MM.1S (cell line): ENCODE measurements at regions not wholly inside any gene's neighbourhood (a gene's known extent, or its start where the extent isn't known, plus 50 kb on each side); places are given as distances from the start of the nearest gene placed in this dataset.

Source experiments
- DNase-seq: peaks from one replicate; pipeline ENCODE4 v3.0.0-alpha.2; 2015
- H2AFZ ChIP-seq: fragments of 300-600 bp; sonication (generic); 2 replicates; pipeline ENCODE4 v1.6.0; 2016; ENCODE audit warnings: antibody characterized with exemption, low read length
- H3F3A ChIP-seq: fragments of 300-600 bp; sonication (generic); 2 replicates; pipeline ENCODE4 v1.6.1; 2016; ENCODE audit warnings: mild to moderate bottlenecking, antibody characterized with exemption, low read length, moderate library complexity, mixed read lengths; ENCODE audit not compliant: insufficient read depth
- H3K27ac ChIP-seq: fragments of 300-600 bp; sonication (generic); 2 replicates; pipeline ENCODE4 v1.5.1; 2016; ENCODE audit warnings: mild to moderate bottlenecking, low read length
- H3K27me3 ChIP-seq: fragments of 300-600 bp; sonication (generic); replicated peaks from 2 replicates; pipeline ENCODE4 v1.6.0; 2016; ENCODE audit warnings: low read length; ENCODE audit not compliant: insufficient read depth
- H3K36me3 ChIP-seq: fragments of 300-600 bp; sonication (generic); replicated peaks from 2 replicates; pipeline ENCODE4 v1.6.1; 2016; ENCODE audit warnings: mild to moderate bottlenecking, low read length, mixed read lengths; ENCODE audit not compliant: insufficient read depth
- H3K4me1 ChIP-seq: fragments of 300-600 bp; sonication (generic); 2 replicates; pipeline ENCODE4 v1.6.1; 2016; ENCODE audit warnings: low read length, mixed read lengths
- H3K4me2 ChIP-seq: fragments of 300-600 bp; sonication (generic); 2 replicates; pipeline ENCODE4 v1.6.0; 2016; ENCODE audit warnings: low read depth, low read length
- H3K4me3 ChIP-seq: fragments of 300-600 bp; sonication (generic); 2 replicates; pipeline ENCODE4 v1.5.1; 2016; ENCODE audit warnings: low read length, mixed read lengths
- H3K79me2 ChIP-seq: fragments of 300-600 bp; sonication (generic); 2 replicates; pipeline ENCODE4 v1.6.1; 2016; ENCODE audit warnings: mixed run types, low read length, mixed read lengths
- H3K9ac ChIP-seq: fragments of 300-600 bp; sonication (generic); 2 replicates; pipeline ENCODE4 v1.6.1; 2016; ENCODE audit warnings: low read length, mixed read lengths
- H3K9me2 ChIP-seq: fragments of 300-600 bp; sonication (generic); replicated peaks from 2 replicates; pipeline ENCODE4 v1.6.1; 2016; ENCODE audit warnings: mild to moderate bottlenecking, low read length, mixed read lengths; ENCODE audit not compliant: insufficient read depth
- H3K9me3 ChIP-seq: fragments of 300-600 bp; sonication (generic); replicated peaks from 2 replicates; pipeline ENCODE4 v1.6.1; 2016; ENCODE audit warnings: mild to moderate bottlenecking, low read length, mixed read lengths; ENCODE audit not compliant: insufficient read depth
- H4K20me1 ChIP-seq: fragments of 300-600 bp; sonication (generic); 2 replicates; pipeline ENCODE4 v1.6.1; 2016; ENCODE audit warnings: mild to moderate bottlenecking, low read length, moderate library complexity, mixed read lengths; ENCODE audit not compliant: insufficient read depth
- CTCF ChIP-seq: fragments of 300-600 bp; sonication (generic); IDR thresholded peaks from 2 replicates; pipeline ENCODE4 v1.5.1; 2016; ENCODE audit warnings: antibody characterized with exemption, low read length, mixed read lengths
- EZH2 ChIP-seq: fragments of 300-600 bp; sonication (generic); optimal IDR thresholded peaks from 2 replicates; pipeline ENCODE3; 2017; ENCODE audit warnings: low read depth, mild to moderate bottlenecking, antibody characterized with exemption, low read length, mixed read lengths
- EZH2phosphoT487 ChIP-seq: fragments of 300-600 bp; sonication (generic); IDR thresholded peaks from 2 replicates; pipeline ENCODE4 v1.6.1; 2018; ENCODE audit warnings: antibody characterized with exemption, low read length

- no peaks in the 10 kb centered on the region for H3K36me3 ChIP-seq
- no peaks in the 10 kb centered on the region for H3K79me2 ChIP-seq
- no peaks in the 10 kb centered on the region for H3K9me3 ChIP-seq
- no peak for DNase-seq
- no peaks in the 10 kb centered on the region for H3K4me1 ChIP-seq
- no peaks in the 10 kb centered on the region for H3F3A ChIP-seq
- H3K4me2 ChIP-seq, result no peak overlapping the region
- H3K9ac ChIP-seq, result no peak overlapping the region
- TF ChIP-seq EZH2phosphoT487 (no peak), CTCF (no peak), EZH2 (no peak)
- H3K4me3 ChIP-seq, result no peak overlapping the region
- no peaks in the 10 kb centered on the region for H4K20me1 ChIP-seq
- no peak overlapping the region for H3K27ac ChIP-seq
- no peaks in the 10 kb centered on the region for H3K9me2 ChIP-seq
- no peaks in the 10 kb centered on the region for H3K27me3 ChIP-seq
- no peak overlapping the region for H2AFZ ChIP-seq
Observed at GRCh38 chr15:93683651-93684050, 547.7 kb upstream of the MCTP2 start.

GRCh38 chr15:93671387-93671943, 559.9 kb upstream of the MCTP2 start:
- TF ChIP-seq CTCF (no peak), EZH2phosphoT487 (no peak), EZH2 (no peak)

GRCh38 chr15:93670931-93671330, 560.4 kb upstream of the MCTP2 start:
- DNase-seq, result no peak
- no peak overlapping the region for H3K27ac ChIP-seq
- no peaks in the 10 kb centered on the region for H3K27me3 ChIP-seq
- H4K20me1 ChIP-seq, result no peaks in the 10 kb centered on the region
- H3K4me2 ChIP-seq, result no peak overlapping the region
- no peaks in the 10 kb centered on the region for H3K9me3 ChIP-seq
- H2AFZ ChIP-seq, result no peak overlapping the region
- no peaks in the 10 kb centered on the region for H3K4me1 ChIP-seq
- TF ChIP-seq EZH2phosphoT487 (no peak), EZH2 (no peak), CTCF (no peak)
- no peak overlapping the region for H3K4me3 ChIP-seq
- no peaks in the 10 kb centered on the region for H3K9me2 ChIP-seq
- H3K36me3 ChIP-seq, result no peaks in the 10 kb centered on the region
- no peaks in the 10 kb centered on the region for H3F3A ChIP-seq
- no peaks in the 10 kb centered on the region for H3K79me2 ChIP-seq
- no peak overlapping the region for H3K9ac ChIP-seq

More at GRCh38 chr15:93671387-93671943, 559.9 kb upstream of the MCTP2 start:
- Histone ChIP-seq H3K9me2 (no peaks in the 10 kb centered on the region), H3K79me2 (no peaks in the 10 kb centered on the region), H3K9ac (no peak overlapping the region), H3K9me3 (no peaks in the 10 kb centered on the region), H2AFZ (no peak overlapping the region), H3K36me3 (no peaks in the 10 kb centered on the region), H3K4me3 (no peak overlapping the region), H3F3A (no peaks in the 10 kb centered on the region), H3K4me2 (no peak overlapping the region), H4K20me1 (no peaks in the 10 kb centered on the region), H3K27me3 (no peaks in the 10 kb centered on the region), H3K4me1 (no peaks in the 10 kb centered on the region), H3K27ac (no peak overlapping the region)
- no peak for DNase-seq
